HL-60 (cell line): ENCODE measurements at regions not wholly inside any gene's neighbourhood (a gene's known extent, or its start where the extent isn't known, plus 50 kb on each side); places are given as distances from the start of the nearest gene placed in this dataset.

Experiments used
- DNase-seq, 2 experiments: peaks; one replicate each; pipeline ENCODE4 v3.0.0-alpha.2; 2010 to 2020; ENCODE audit warnings: low read depth in 1 of 2, low spot score in 1 of 2
- H3K27ac ChIP-seq: fragments of 250-450 bp; sonication (Bioruptor Pico); replicated peaks from 2 replicates; pipeline ENCODE4 v1.5.1; 2020; ENCODE audit warnings: mild to moderate bottlenecking, moderate library complexity
- H3K27me3 ChIP-seq: fragments of 250-450 bp; sonication (Bioruptor Pico); 2 replicates; pipeline ENCODE4 v1.5.1; 2021; ENCODE audit warnings: mild to moderate bottlenecking, moderate library complexity; ENCODE audit not compliant: insufficient read depth, poor library complexity, severe bottlenecking
- H3K4me3 ChIP-seq: replicated peaks from 2 replicates; pipeline ENCODE4 v1.5.1; 2011; ENCODE audit warnings: mild to moderate bottlenecking, control low read depth, low read length; ENCODE audit not compliant: insufficient read depth
- CTCF ChIP-seq: IDR thresholded peaks from one replicate; pipeline ENCODE4 v1.5.1; 2011; ENCODE audit warnings: low read length, control low read depth, inconsistent platforms; ENCODE audit not compliant: insufficient read depth
- GABPA ChIP-seq: IDR thresholded peaks from 2 replicates; pipeline ENCODE4 v1.6.1; 2012; ENCODE audit warnings: low read depth
- POLR2AphosphoS5 ChIP-seq: IDR thresholded peaks from 2 replicates; pipeline ENCODE4 v1.6.1; 2012; ENCODE audit warnings: low read depth
- SPI1 ChIP-seq: IDR thresholded peaks from 2 replicates; pipeline ENCODE4 v1.6.1; 2012; ENCODE audit warnings: low read depth, mild to moderate bottlenecking, borderline replicate concordance
- TF ChIP-seq, protein P1 (sequence below): IDR thresholded peaks from 2 replicates; pipeline ENCODE4 v1.6.1; 2012; ENCODE audit warnings: low read depth; ENCODE audit not compliant: insufficient replicate concordance

DNA sequence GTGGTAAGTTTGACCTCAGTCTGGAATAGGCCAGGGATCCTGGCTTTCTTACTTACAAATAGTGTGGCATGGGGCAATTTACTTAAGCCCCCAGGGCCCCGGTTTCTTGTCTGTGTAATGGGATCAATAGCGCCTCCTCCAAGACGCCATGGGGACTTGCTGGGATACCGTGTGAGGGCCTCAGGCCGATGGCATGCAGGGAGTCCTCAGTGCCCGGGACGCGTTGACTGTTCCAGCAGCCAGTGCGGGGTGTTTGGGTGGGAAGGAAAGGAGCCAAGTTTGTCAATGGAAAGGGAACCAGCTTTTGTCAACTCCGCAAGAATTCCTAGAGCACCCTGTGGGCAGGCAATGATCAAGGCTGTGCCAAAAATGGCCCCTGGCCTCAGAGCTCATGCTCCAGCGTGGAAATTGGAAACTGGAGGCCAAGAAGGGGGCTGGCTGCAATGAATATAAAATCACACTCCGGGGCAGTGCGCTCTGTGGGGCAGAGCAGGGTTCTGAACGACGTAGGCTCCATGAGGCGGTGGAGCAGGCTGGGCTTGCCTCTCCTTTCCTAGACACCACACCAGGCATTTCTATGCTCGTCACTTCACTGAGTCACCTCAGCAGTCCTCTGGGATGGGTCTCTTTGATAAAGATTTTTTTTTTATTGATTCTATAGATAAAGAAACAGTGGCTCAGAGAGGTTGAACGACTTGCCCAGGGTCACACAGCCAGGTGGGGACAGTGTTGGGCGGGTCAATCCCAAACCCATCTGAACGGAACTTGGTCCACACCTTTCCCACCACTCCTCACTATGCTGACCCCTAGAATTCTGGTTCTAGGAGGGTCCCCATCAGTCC lies 56.7 kb upstream of the ASAP2 start:
- H3K27me3 ChIP-seq, result no peaks in the 10 kb centered on the region
- H3K4me3 ChIP-seq, result no peak overlapping the region
- TF ChIP-seq GABPA, result no peak
- TF ChIP-seq CTCF, result no peak
- TF ChIP-seq POLR2AphosphoS5, result no peak
- no peak for TF ChIP-seq SPI1
- TF ChIP-seq, protein P1, sequence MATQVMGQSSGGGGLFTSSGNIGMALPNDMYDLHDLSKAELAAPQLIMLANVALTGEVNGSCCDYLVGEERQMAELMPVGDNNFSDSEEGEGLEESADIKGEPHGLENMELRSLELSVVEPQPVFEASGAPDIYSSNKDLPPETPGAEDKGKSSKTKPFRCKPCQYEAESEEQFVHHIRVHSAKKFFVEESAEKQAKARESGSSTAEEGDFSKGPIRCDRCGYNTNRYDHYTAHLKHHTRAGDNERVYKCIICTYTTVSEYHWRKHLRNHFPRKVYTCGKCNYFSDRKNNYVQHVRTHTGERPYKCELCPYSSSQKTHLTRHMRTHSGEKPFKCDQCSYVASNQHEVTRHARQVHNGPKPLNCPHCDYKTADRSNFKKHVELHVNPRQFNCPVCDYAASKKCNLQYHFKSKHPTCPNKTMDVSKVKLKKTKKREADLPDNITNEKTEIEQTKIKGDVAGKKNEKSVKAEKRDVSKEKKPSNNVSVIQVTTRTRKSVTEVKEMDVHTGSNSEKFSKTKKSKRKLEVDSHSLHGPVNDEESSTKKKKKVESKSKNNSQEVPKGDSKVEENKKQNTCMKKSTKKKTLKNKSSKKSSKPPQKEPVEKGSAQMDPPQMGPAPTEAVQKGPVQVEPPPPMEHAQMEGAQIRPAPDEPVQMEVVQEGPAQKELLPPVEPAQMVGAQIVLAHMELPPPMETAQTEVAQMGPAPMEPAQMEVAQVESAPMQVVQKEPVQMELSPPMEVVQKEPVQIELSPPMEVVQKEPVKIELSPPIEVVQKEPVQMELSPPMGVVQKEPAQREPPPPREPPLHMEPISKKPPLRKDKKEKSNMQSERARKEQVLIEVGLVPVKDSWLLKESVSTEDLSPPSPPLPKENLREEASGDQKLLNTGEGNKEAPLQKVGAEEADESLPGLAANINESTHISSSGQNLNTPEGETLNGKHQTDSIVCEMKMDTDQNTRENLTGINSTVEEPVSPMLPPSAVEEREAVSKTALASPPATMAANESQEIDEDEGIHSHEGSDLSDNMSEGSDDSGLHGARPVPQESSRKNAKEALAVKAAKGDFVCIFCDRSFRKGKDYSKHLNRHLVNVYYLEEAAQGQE, result no peak
- no peak for DNase-seq
- H3K27ac ChIP-seq, result no peak overlapping the region

- TF ChIP-seq GABPA, result no peak
- no peak for TF ChIP-seq CTCF
- no peak for TF ChIP-seq SPI1
- no peak for TF ChIP-seq POLR2AphosphoS5
- TF ChIP-seq, protein P1, result no peak
- Histone ChIP-seq H3K4me3 (no peak overlapping the region), H3K27ac (no peak overlapping the region), H3K27me3 (peaks cover 1% of the 10 kb centered on the region)
- DNase-seq, result no peak
Observed at GRCh38 chr2:9149388-9149660, 57.3 kb upstream of the ASAP2 start.

GRCh38 chr2:9146646-9147045 lies 60.0 kb upstream of the ASAP2 start:
- DNase-seq, result no peak
- Histone ChIP-seq H3K27ac (no peak overlapping the region), H3K4me3 (no peak overlapping the region), H3K27me3 (peaks cover 8% of the 10 kb centered on the region)
- TF ChIP-seq GABPA, result no peak
- no peak for TF ChIP-seq POLR2AphosphoS5
- TF ChIP-seq CTCF, result no peak
- TF ChIP-seq, protein P1, result no peak
- TF ChIP-seq SPI1, result no peak
